Endothelial cell of umbilical vein (primary cell): ENCODE measurements at regions not wholly inside any gene's neighbourhood (a gene's known extent, or its start where the extent isn't known, plus 50 kb on each side); places are given as distances from the start of the nearest gene placed in this dataset.

Source experiments
- BruUV-seq: library from RNA; stranded (reverse); fragments of 400-500 nt; replicated peaks from 2 replicates; lab custom pipeline; 2021; lab: Mats Ljungman, UMichigan
- CTCF ChIA-PET: fragments of 300-600, 350-600 bp; sonication (Branson Sonifier 250); formaldehyde crosslinking; loops from one replicate; lab custom pipeline; 2021; ENCODE audit warnings: antibody characterized with exemption, inconsistent platforms; lab: Charles Lee
- POLR2A ChIA-PET: fragments of 300-600, 350-600 bp; sonication (Branson Sonifier 250); formaldehyde crosslinking; loops from one replicate; lab custom pipeline; 2021; ENCODE audit warnings: antibody characterized with exemption, inconsistent platforms; lab: Charles Lee
- DNase-seq: peaks from one replicate; pipeline ENCODE4 v3.0.0-alpha.2; 2011; ENCODE audit warnings: low read depth, low spot score
- FAIRE-seq: peaks from 2 replicates; lab custom pipeline; 2011; peaks lifted over from hg19 to GRCh38; lab: Jason Lieb, UNC
- H2AFZ ChIP-seq: 2 replicates; pipeline ENCODE4 v1.6.0; 2012; ENCODE audit warnings: low read depth, low read length, control low read depth, inconsistent platforms
- H3K27ac ChIP-seq: 2 replicates; pipeline ENCODE4 v1.5.1; 2011; ENCODE audit warnings: low read depth, mild to moderate bottlenecking, control low read depth, low read length, moderate library complexity; ENCODE audit not compliant: insufficient read depth
- H3K27me3 ChIP-seq, 2 experiments: 2 replicates each; pipeline versions ENCODE4 v1.6.0 to v1.6.1; 2011; ENCODE audit warnings: low read length in 2 of 2, mixed read lengths in 1 of 2; ENCODE audit not compliant: control insufficient read depth in 2 of 2, insufficient read depth in 2 of 2
- H3K36me3 ChIP-seq, 2 experiments: 2 replicates in 1 of 2; 3 replicates in 1 of 2; pipeline ENCODE4 v1.5.1; 2011; ENCODE audit warnings: low read length in 2 of 2, mild to moderate bottlenecking in 1 of 2, moderate library complexity in 1 of 2; ENCODE audit not compliant: control insufficient read depth in 2 of 2, insufficient read depth in 2 of 2; ENCODE audit errors: extremely low read depth in 1 of 2
- H3K4me1 ChIP-seq: 3 replicates; pipeline ENCODE4 v1.5.1; 2011; ENCODE audit warnings: mild to moderate bottlenecking, low read length; ENCODE audit not compliant: control insufficient read depth, insufficient read depth; ENCODE audit errors: extremely low read depth
- H3K4me2 ChIP-seq: 2 replicates; pipeline ENCODE4 v1.6.1; 2011; ENCODE audit warnings: low read length, control low read depth, mixed read lengths; ENCODE audit not compliant: insufficient read depth
- H3K4me3 ChIP-seq, 3 experiments: fragments of 200-600 bp in 1 of 3; sonication (generic), shearing (Covaris generic) in 1 of 3; replicated peaks in 1 of 3; 2 replicates each; pipeline ENCODE4 v1.5.1; 2011 to 2016; ENCODE audit warnings: control low read depth in 3 of 3, low read length in 3 of 3, mild to moderate bottlenecking in 2 of 3, inconsistent platforms in 1 of 3, low read depth in 1 of 3, moderate library complexity in 1 of 3; ENCODE audit not compliant: insufficient read depth in 1 of 3
- H3K79me2 ChIP-seq: 2 replicates; pipeline ENCODE4 v1.6.0; 2012; ENCODE audit warnings: low read length, inconsistent platforms; ENCODE audit not compliant: control insufficient read depth, insufficient read depth
- H3K9ac ChIP-seq: replicated peaks from 2 replicates; pipeline ENCODE3; 2011; ENCODE audit warnings: low read length, control low read depth; ENCODE audit not compliant: insufficient read depth; ENCODE audit errors: extremely low read depth
- H3K9me1 ChIP-seq: replicated peaks from 3 replicates; pipeline ENCODE4 v1.6.0; 2011; ENCODE audit warnings: mild to moderate bottlenecking, low read length; ENCODE audit not compliant: control insufficient read depth, insufficient read depth; ENCODE audit errors: extremely low read depth
- H3K9me3 ChIP-seq: replicated peaks from 2 replicates; pipeline ENCODE4 v1.5.1; 2012; ENCODE audit warnings: low read length, inconsistent platforms; ENCODE audit not compliant: control insufficient read depth, insufficient read depth
- H4K20me1 ChIP-seq: replicated peaks from 2 replicates; pipeline ENCODE3; 2011; ENCODE audit warnings: mild to moderate bottlenecking, low read length; ENCODE audit not compliant: control insufficient read depth, insufficient read depth; ENCODE audit errors: extremely low read depth
- CTCF ChIP-seq, 2 donors: IDR thresholded peaks; 1 replicate in 1 of 2; 2 replicates in 1 of 2; pipeline ENCODE4 v1.5.1; 2011; ENCODE audit warnings: low read length in 2 of 2, mild to moderate bottlenecking in 2 of 2, moderate library complexity in 2 of 2, control low read depth in 1 of 2, inconsistent platforms in 1 of 2, low read depth in 1 of 2; ENCODE audit not compliant: insufficient read depth in 1 of 2; ENCODE audit errors: extremely low read depth in 1 of 2
- EZH2 ChIP-seq: IDR thresholded peaks from 2 replicates; pipeline ENCODE4 v1.6.1; 2012; ENCODE audit warnings: borderline replicate concordance, low read depth, mild to moderate bottlenecking, moderate library complexity, low read length, inconsistent platforms; ENCODE audit not compliant: severe bottlenecking
- FOS ChIP-seq: IDR thresholded peaks from 2 replicates; pipeline ENCODE4 v1.6.1; 2011; ENCODE audit warnings: mild to moderate bottlenecking, low read length, moderate library complexity, borderline replicate concordance; ENCODE audit not compliant: insufficient read depth
- GATA2 ChIP-seq: IDR thresholded peaks from 2 replicates; pipeline ENCODE4 v1.7.0; 2011; ENCODE audit warnings: low read depth, mild to moderate bottlenecking, moderate library complexity, mixed read lengths, low read length; ENCODE audit not compliant: insufficient read length, insufficient read depth
- JUN ChIP-seq: IDR thresholded peaks from 2 replicates; pipeline ENCODE4 v1.6.1; 2011; ENCODE audit warnings: borderline replicate concordance, low read depth; ENCODE audit not compliant: insufficient read length, insufficient read depth
- MAX ChIP-seq: IDR thresholded peaks from 2 replicates; pipeline ENCODE4 v1.6.1; 2011; ENCODE audit not compliant: insufficient read depth, insufficient read length
- MYC ChIP-seq: IDR thresholded peaks from one replicate; pipeline ENCODE4 v1.6.1; 2011; ENCODE audit warnings: mild to moderate bottlenecking, low read depth, low read length
- POLR2A ChIP-seq: IDR thresholded peaks from 2 replicates; pipeline ENCODE4 v1.6.1; 2012; ENCODE audit warnings: low read depth, mild to moderate bottlenecking, control low read depth, low read length
- POLR2AphosphoS5 ChIP-seq: IDR thresholded peaks from 2 replicates; pipeline ENCODE4 v1.6.1; 2012; ENCODE audit warnings: low read depth, mild to moderate bottlenecking, control low read depth, low read length, moderate library complexity; ENCODE audit not compliant: insufficient read depth
- dilution Hi-C: fragments of 300-500 bp; cut with MboI; formaldehyde crosslinking; loops from one replicate; pipeline ENCODE4 v1.15.0; 2019; ENCODE audit warnings: low sequenced_read_pairs; ENCODE audit not compliant: extremely low pct_ligation_motif_present
- intact Hi-C: fragments of 100-400 bp; cut with micrococcal nuclease; formaldehyde crosslinking; loops from one replicate; pipeline ENCODE4 v1.10.0; 2022

- ChIA-PET CTCF (no interaction called here), POLR2A (no interaction called here)
- no peaks in the 10 kb centered on the region for H3K4me1 ChIP-seq
- no peak overlapping the region for H3K4me2 ChIP-seq
- no peak overlapping the region for H3K9ac ChIP-seq
- no peaks in the 10 kb centered on the region for H3K36me3 ChIP-seq
- no peaks in the 10 kb centered on the region for H3K9me3 ChIP-seq
- no peaks in the 10 kb centered on the region for H3K9me1 ChIP-seq
- no peak overlapping the region for H3K27ac ChIP-seq
- no peak overlapping the region for H2AFZ ChIP-seq
- no peak for TF ChIP-seq CTCF (IDR thresholded peaks at IDR 0.05; ENCODE audit: extremely low read depth in 1 of 2, insufficient read depth in 1 of 2, low read depth in 1 of 2, low read length in 2 of 2)
- TF ChIP-seq POLR2A, result no peak
- TF ChIP-seq EZH2, result no peak
- TF ChIP-seq MAX, result no peak
- TF ChIP-seq FOS, result no peak
- no peak for TF ChIP-seq JUN
- TF ChIP-seq MYC, result no peak
- no peak for TF ChIP-seq POLR2AphosphoS5
- TF ChIP-seq GATA2, result no peak
- no peaks in the 10 kb centered on the region for H3K79me2 ChIP-seq
- intact Hi-C loops, result no loop called here
- dilution Hi-C loops, result no loop called here
- no peak for FAIRE-seq
- H3K4me3 ChIP-seq, result no peak overlapping the region
- BruUV-seq, result no TSS peak
- DNase-seq, result no peak
- no peaks in the 10 kb centered on the region for H3K27me3 ChIP-seq
- H4K20me1 ChIP-seq, result no peaks in the 10 kb centered on the region
Observed at GRCh38 chr4:182189103-182189878, 53.9 kb upstream of the TENM3 start.
